ENCODE measurements at regions not wholly inside any gene's neighbourhood (a gene's known extent, or its start where the extent isn't known, plus 50 kb on each side); places are given as distances from the start of the nearest gene placed in this dataset.

DNA sequence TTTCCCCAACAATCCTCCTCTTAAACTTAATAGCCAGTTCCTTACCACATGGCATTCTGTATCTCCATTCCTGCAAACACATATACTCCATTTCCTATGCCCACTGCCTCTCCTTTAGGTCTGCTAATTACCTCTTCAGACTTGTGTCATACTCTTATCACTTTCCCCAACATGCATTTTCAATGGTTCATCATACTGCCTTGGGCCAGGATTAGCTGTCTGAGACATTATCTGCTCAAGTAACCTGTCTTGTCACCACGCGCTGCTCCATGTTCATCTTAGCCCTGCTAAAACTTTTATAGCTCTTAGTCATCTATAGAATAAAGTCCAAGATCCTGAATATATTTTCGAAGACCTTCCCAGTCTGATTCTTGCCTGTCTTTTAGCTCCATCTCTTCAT is 224.1 kb upstream of the GK2 start:
- TF ChIP-seq, protein P1, sequence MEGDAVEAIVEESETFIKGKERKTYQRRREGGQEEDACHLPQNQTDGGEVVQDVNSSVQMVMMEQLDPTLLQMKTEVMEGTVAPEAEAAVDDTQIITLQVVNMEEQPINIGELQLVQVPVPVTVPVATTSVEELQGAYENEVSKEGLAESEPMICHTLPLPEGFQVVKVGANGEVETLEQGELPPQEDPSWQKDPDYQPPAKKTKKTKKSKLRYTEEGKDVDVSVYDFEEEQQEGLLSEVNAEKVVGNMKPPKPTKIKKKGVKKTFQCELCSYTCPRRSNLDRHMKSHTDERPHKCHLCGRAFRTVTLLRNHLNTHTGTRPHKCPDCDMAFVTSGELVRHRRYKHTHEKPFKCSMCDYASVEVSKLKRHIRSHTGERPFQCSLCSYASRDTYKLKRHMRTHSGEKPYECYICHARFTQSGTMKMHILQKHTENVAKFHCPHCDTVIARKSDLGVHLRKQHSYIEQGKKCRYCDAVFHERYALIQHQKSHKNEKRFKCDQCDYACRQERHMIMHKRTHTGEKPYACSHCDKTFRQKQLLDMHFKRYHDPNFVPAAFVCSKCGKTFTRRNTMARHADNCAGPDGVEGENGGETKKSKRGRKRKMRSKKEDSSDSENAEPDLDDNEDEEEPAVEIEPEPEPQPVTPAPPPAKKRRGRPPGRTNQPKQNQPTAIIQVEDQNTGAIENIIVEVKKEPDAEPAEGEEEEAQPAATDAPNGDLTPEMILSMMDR (IDR thresholded peaks at IDR 0.05; ENCODE audit: poor library complexity, severe bottlenecking) = no peak

DNA sequence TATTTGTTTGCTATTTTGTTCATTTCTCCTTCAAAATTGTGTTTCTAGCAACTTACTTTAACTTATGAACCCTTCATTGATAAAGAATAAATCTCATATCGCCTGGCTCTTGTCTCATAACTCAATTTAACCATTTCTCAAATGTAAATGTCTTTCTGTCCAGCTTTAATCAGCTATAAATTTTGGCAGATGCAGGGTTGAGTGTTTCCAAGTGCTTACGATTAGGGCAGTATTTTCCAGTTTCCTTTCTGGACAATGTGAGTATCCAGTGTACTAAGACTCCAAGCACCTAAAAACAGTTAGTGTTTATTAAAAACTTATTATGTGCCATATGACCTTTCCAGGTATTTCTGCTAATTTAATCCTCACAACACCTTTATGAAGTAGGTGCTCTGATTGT is 218.6 kb upstream of the GK2 start:
- ATAC-seq (ENCODE audit: low read depth) (no peak), DNase-seq (ENCODE audit: low spot score) (no peak)
- no peaks in the 10 kb centered on the region for H3K27me3 ChIP-seq (ENCODE audit: insufficient read depth, poor library complexity, severe bottlenecking)
- no peaks in the 10 kb centered on the region for H3K36me3 ChIP-seq (ENCODE audit: low read depth)
- no peak overlapping the region for H3K4me3 ChIP-seq (ENCODE audit: severe bottlenecking)
- H3K9me3 ChIP-seq (ENCODE audit: severe bottlenecking) = no peaks in the 10 kb centered on the region
- H3K27ac ChIP-seq (ENCODE audit: poor library complexity, severe bottlenecking) = no peak overlapping the region
- H3K4me1 ChIP-seq (ENCODE audit: insufficient read depth, poor library complexity, severe bottlenecking) = no peaks in the 10 kb centered on the region
- TF ChIP-seq, protein P1 (IDR thresholded peaks at IDR 0.05; ENCODE audit: poor library complexity, severe bottlenecking) = no peak

More for the DNA sequence above, 224.1 kb upstream of the GK2 start:
- H3K36me3 ChIP-seq (ENCODE audit: low read depth) = no peaks in the 10 kb centered on the region
- DNase-seq (ENCODE audit: low spot score) (no peak), ATAC-seq (ENCODE audit: low read depth) (no peak)
- no peaks in the 10 kb centered on the region for H3K27me3 ChIP-seq (ENCODE audit: insufficient read depth, poor library complexity, severe bottlenecking)
- no peak overlapping the region for H3K27ac ChIP-seq (ENCODE audit: poor library complexity, severe bottlenecking)
- no peak overlapping the region for H3K4me3 ChIP-seq (ENCODE audit: severe bottlenecking)
- no peaks in the 10 kb centered on the region for H3K4me1 ChIP-seq (ENCODE audit: insufficient read depth, poor library complexity, severe bottlenecking)
- H3K9me3 ChIP-seq (ENCODE audit: severe bottlenecking) = no peaks in the 10 kb centered on the region

- no peak for DNase-seq (ENCODE audit: low spot score)
- no peak for ATAC-seq (ENCODE audit: low read depth)
- Histone ChIP-seq H3K4me3 (ENCODE audit: severe bottlenecking) (no peak overlapping the region), H3K4me1 (ENCODE audit: insufficient read depth, poor library complexity, severe bottlenecking) (no peaks in the 10 kb centered on the region), H3K27me3 (ENCODE audit: insufficient read depth, poor library complexity, severe bottlenecking) (no peaks in the 10 kb centered on the region), H3K27ac (ENCODE audit: poor library complexity, severe bottlenecking) (no peak overlapping the region), H3K9me3 (ENCODE audit: severe bottlenecking) (no peaks in the 10 kb centered on the region), H3K36me3 (ENCODE audit: low read depth) (no peaks in the 10 kb centered on the region)
- TF ChIP-seq, protein P1 (IDR thresholded peaks at IDR 0.05; ENCODE audit: poor library complexity, severe bottlenecking) = no peak
Measured at GRCh38 chr4:79626101-79626500, 218.1 kb upstream of the GK2 start.

DNA sequence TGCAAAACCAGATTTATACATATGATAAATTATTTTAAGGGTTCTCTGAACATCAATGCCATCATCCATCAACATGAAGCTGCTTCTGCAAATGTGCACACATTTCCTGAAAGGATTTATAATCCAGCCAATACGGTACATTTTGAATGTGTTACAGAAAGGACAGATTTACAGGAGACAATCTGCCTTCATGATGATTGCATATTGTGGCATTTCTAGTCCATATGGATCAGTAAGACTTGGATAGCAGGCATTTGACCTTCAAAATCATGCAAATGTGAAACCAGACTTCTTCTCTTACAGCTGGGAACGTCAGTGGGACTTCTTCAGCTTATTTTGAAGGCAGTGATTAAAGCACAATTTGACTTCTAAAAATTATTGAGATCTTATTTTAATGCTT is 217.3 kb upstream of the GK2 start:
- H3K9me3 ChIP-seq (ENCODE audit: severe bottlenecking) = no peaks in the 10 kb centered on the region
- H3K27me3 ChIP-seq (ENCODE audit: insufficient read depth, poor library complexity, severe bottlenecking) = no peaks in the 10 kb centered on the region
- H3K36me3 ChIP-seq (ENCODE audit: low read depth) = no peaks in the 10 kb centered on the region
- H3K27ac ChIP-seq (ENCODE audit: poor library complexity, severe bottlenecking) = no peak overlapping the region
- TF ChIP-seq, protein P1 (IDR thresholded peaks at IDR 0.05; ENCODE audit: poor library complexity, severe bottlenecking) = no peak
- ATAC-seq (ENCODE audit: low read depth) (no peak), DNase-seq (ENCODE audit: low spot score) (no peak)
- no peak overlapping the region for H3K4me3 ChIP-seq (ENCODE audit: severe bottlenecking)
- no peaks in the 10 kb centered on the region for H3K4me1 ChIP-seq (ENCODE audit: insufficient read depth, poor library complexity, severe bottlenecking)

- TF ChIP-seq, protein P1 (IDR thresholded peaks at IDR 0.05; ENCODE audit: poor library complexity, severe bottlenecking) = no peak
- no peaks in the 10 kb centered on the region for H3K36me3 ChIP-seq (ENCODE audit: low read depth)
- no peaks in the 10 kb centered on the region for H3K9me3 ChIP-seq (ENCODE audit: severe bottlenecking)
- DNase-seq (ENCODE audit: low spot score) = no peak
- H3K27me3 ChIP-seq (ENCODE audit: insufficient read depth, poor library complexity, severe bottlenecking) = no peaks in the 10 kb centered on the region
- no peaks in the 10 kb centered on the region for H3K4me1 ChIP-seq (ENCODE audit: insufficient read depth, poor library complexity, severe bottlenecking)
- no peak overlapping the region for H3K27ac ChIP-seq (ENCODE audit: poor library complexity, severe bottlenecking)
- no peak overlapping the region for H3K4me3 ChIP-seq (ENCODE audit: severe bottlenecking)
- no peak for ATAC-seq (ENCODE audit: low read depth)
Measured at GRCh38 chr4:79623021-79623870, 215.2 kb upstream of the GK2 start.

All from RWPE2 (cell line).